ENCODE measurements at regions not wholly inside any gene's neighbourhood (a gene's known extent, or its start where the extent isn't known, plus 50 kb on each side); places are given as distances from the start of the nearest gene placed in this dataset.

DNA sequence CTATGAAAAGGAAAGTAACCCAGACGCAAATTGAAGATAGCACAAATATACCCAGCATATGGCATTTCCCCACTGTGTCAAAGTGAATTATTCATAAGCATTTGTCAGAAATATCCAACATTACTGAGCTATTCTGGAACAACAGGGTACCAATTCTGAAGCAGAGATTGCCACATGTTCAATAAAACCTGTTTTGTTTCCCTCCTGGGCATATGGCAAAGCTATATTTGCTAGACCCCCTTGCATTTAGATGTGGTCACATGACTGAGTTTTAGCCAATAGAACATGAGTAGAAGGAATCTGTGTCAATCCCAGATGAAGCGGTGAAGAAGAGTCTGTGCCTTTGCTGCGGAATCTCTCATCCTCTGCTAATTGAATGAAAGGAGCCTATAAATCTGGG lies 296.4 kb upstream of the DLGAP1 start:
- Mint-ChIP-seq H3K9me3 (peaks cover 1% of the 10 kb centered on the region), H3K27ac (ENCODE audit: unreplicated experiment) (no peak overlapping the region), H3K4me3 (no peak overlapping the region), H3K27me3 (ENCODE audit: low read depth) (no peaks in the 10 kb centered on the region), H3K4me1 (no peaks in the 10 kb centered on the region), H3K36me3 (ENCODE audit: low read depth) (peaks cover 1% of the 10 kb centered on the region)
- no peak for DNase-seq (ENCODE audit: low read depth, low spot score)
- TF ChIP-seq, protein P1, sequence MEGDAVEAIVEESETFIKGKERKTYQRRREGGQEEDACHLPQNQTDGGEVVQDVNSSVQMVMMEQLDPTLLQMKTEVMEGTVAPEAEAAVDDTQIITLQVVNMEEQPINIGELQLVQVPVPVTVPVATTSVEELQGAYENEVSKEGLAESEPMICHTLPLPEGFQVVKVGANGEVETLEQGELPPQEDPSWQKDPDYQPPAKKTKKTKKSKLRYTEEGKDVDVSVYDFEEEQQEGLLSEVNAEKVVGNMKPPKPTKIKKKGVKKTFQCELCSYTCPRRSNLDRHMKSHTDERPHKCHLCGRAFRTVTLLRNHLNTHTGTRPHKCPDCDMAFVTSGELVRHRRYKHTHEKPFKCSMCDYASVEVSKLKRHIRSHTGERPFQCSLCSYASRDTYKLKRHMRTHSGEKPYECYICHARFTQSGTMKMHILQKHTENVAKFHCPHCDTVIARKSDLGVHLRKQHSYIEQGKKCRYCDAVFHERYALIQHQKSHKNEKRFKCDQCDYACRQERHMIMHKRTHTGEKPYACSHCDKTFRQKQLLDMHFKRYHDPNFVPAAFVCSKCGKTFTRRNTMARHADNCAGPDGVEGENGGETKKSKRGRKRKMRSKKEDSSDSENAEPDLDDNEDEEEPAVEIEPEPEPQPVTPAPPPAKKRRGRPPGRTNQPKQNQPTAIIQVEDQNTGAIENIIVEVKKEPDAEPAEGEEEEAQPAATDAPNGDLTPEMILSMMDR (conservative IDR thresholded peaks at IDR 0.05), result no peak

DNA sequence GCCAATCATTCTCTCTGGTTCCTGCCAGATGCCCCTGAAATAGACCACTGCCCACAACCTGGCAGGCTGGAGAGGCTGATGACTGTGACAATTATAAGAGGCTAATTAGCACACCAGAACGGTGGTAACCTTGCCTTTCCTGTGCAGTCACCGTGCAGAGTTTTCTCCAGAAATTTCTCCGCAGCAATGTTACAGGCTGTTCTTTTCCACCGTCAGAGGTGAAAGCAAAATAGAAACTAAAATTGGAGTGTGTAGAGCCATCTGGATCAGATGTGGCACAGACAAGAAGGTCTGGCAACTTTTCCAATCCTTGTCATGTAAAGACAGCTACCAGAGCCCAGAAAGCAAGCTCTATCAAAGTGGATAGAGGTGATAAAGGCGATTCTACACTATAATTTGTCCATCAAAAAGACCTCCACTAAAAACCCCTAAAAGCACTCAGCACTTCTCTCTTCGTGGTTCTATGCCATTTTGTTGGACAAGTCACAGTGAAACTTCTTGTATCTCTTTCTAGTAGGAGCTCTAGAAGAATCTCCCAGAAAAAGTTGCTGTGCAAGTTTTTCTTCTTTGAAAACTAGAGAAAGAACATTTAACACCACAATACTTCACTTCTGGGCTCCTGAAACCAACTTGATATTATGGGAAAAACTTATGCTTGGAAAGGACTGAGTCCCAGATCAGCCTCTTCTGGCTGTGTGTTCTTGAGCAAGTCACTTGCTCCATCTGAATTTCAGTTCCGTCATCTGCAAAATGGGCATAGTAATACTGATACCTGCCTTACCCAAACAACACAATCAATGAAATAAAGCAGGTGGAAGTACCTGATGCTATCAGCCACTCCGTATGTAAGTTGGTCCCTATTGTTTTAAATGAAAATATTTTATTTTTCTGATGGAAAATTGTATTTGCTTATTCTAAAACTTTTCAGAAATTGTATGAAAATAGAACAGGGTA lies 295.6 kb upstream of the DLGAP1 start:
- H3K4me1 Mint-ChIP-seq, result no peaks in the 10 kb centered on the region

DNA sequence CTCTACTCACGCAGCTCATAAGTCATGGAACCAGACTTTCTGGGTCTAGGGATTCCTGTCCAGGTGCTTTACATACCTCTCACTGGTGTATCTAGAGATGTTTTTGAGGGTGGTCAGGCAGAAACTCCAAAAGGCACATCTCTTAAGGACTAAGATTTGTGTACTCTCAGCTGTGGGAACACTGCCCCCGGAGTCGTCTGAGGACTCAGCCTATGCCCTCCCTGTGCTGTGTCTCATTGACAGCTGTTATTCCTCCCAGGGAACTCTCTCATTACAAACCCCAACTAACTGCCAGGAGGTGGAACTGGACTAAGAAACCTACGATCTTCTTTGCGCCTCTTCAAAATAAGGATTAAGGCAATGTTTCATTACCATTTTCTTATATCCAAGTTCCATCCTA lies 293.9 kb upstream of the DLGAP1 start:
- no peaks in the 10 kb centered on the region for H3K4me1 Mint-ChIP-seq
- H3K27me3 Mint-ChIP-seq (ENCODE audit: low read depth), result no peaks in the 10 kb centered on the region
- no peak for DNase-seq (ENCODE audit: low read depth, low spot score)
- TF ChIP-seq, protein P1 (conservative IDR thresholded peaks at IDR 0.05), result no peak
- no peak overlapping the region for H3K4me3 Mint-ChIP-seq
- peaks cover 7% of the 10 kb centered on the region for H3K36me3 Mint-ChIP-seq (ENCODE audit: low read depth)
- H3K9me3 Mint-ChIP-seq, result peaks cover 11% of the 10 kb centered on the region
- no peak overlapping the region for H3K27ac Mint-ChIP-seq (ENCODE audit: unreplicated experiment)

More for the DNA sequence above, 295.6 kb upstream of the DLGAP1 start:
- no peak overlapping the region for H3K4me3 Mint-ChIP-seq
- TF ChIP-seq, protein P1 (conservative IDR thresholded peaks at IDR 0.05), result no peak
- DNase-seq (ENCODE audit: low read depth, low spot score), result no peak
- peaks cover 3% of the 10 kb centered on the region for H3K36me3 Mint-ChIP-seq (ENCODE audit: low read depth)
- H3K9me3 Mint-ChIP-seq, result peaks cover 6% of the 10 kb centered on the region
- H3K27ac Mint-ChIP-seq (ENCODE audit: unreplicated experiment), result no peak overlapping the region
- H3K27me3 Mint-ChIP-seq (ENCODE audit: low read depth), result no peaks in the 10 kb centered on the region

DNA sequence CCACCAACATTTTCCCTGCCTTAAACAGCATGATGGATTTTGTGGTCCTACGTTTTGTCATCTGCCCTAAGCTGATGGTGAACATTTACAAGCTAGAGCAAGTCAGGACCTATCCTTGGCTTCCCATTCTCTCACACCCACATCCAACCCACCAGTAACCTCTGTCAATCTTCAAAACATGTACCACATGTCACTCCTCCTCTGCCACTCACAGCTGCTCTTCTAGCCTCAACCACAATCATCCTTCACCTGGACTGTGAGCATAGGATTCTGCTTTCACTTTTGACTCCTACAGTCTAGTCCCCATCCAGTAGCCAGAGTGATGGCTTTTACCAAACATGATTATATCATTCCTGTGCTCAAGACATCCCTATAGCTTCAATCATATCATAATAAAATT lies 279.8 kb upstream of the DLGAP1 start:
- Mint-ChIP-seq H3K9me3 (peaks cover 2% of the 10 kb centered on the region), H3K27ac (ENCODE audit: unreplicated experiment) (no peak overlapping the region), H3K36me3 (ENCODE audit: low read depth) (no peaks in the 10 kb centered on the region), H3K4me1 (no peaks in the 10 kb centered on the region), H3K4me3 (no peak overlapping the region), H3K27me3 (ENCODE audit: low read depth) (no peaks in the 10 kb centered on the region)
- DNase-seq (ENCODE audit: low read depth, low spot score), result no peak
- TF ChIP-seq, protein P1 (conservative IDR thresholded peaks at IDR 0.05), result no peak

DNA sequence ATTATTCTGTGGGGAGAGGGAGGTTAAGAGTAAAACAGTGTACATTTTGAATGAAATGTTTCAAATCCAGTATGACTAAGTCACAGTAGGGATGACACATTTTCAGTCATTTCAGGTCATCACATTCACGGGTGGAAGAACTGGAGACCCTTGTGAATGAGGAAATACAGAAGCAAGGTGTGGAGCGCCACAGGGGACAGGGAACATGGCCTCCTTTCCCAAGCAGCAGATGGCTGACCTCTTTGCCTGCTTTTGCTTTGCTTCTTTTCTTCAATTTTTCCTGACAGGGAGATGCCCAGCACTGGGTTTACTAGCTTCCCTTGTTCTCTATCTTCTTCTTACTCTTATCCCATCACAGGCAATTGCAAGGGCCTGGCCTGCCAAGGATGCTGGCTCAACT lies 278.9 kb upstream of the DLGAP1 start:
- TF ChIP-seq, protein P1 (conservative IDR thresholded peaks at IDR 0.05), result no peak
- Mint-ChIP-seq H3K27ac (ENCODE audit: unreplicated experiment) (no peak overlapping the region), H3K4me1 (no peaks in the 10 kb centered on the region), H3K27me3 (ENCODE audit: low read depth) (no peaks in the 10 kb centered on the region), H3K9me3 (peaks cover 2% of the 10 kb centered on the region), H3K4me3 (no peak overlapping the region), H3K36me3 (ENCODE audit: low read depth) (no peaks in the 10 kb centered on the region)
- DNase-seq (ENCODE audit: low read depth, low spot score), result no peak
